CD4-positive, CD25-positive, alpha-beta regulatory T cell (primary cell): ENCODE measurements at regions not wholly inside any gene's neighbourhood (a gene's known extent, or its start where the extent isn't known, plus 50 kb on each side); places are given as distances from the start of the nearest gene placed in this dataset.

Experiments used
- ATAC-seq, 2 donors: fragments of 150-1000 bp; cut with Tn5 transposase; one replicate each; pipeline ENCODE4 v1.10.0; 2021; ENCODE audit warnings: low read depth in 2 of 2, moderate number of reproducible peaks in 2 of 2, moderate library complexity in 1 of 2
- DNase-seq, 3 donors: peaks; one replicate each; pipeline versions ENCODE4 v3.0.0 to v3.0.0-alpha.2; 2012 to 2022; ENCODE audit warnings: mixed read lengths in 1 of 3
- H3K27ac ChIP-seq: one replicate; pipeline ENCODE4 v1.7.0; 2013; ENCODE audit warnings: mild to moderate bottlenecking, low read length; ENCODE audit not compliant: insufficient read depth, poor library complexity, severe bottlenecking
- H3K27me3 ChIP-seq: one replicate; pipeline ENCODE4 v1.7.0; 2013; ENCODE audit warnings: low read length; ENCODE audit not compliant: control insufficient read depth, insufficient read depth
- H3K36me3 ChIP-seq: one replicate; pipeline ENCODE4 v1.7.0; 2013; ENCODE audit warnings: mild to moderate bottlenecking, low read length, moderate library complexity; ENCODE audit not compliant: control insufficient read depth, insufficient read depth
- H3K4me1 ChIP-seq: 2 replicates; pipeline ENCODE4 v1.7.0; 2013; ENCODE audit warnings: mild to moderate bottlenecking, low read length; ENCODE audit not compliant: insufficient read depth, control insufficient read depth, poor library complexity, severe bottlenecking
- H3K4me3 ChIP-seq: one replicate; pipeline ENCODE4 v1.7.0; 2013; ENCODE audit warnings: low read depth, mild to moderate bottlenecking, low read length, moderate library complexity
- H3K9me3 ChIP-seq, 2 experiments: 1 replicate in 1 of 2; 2 replicates in 1 of 2; pipeline ENCODE4 v1.7.0; 2013; ENCODE audit warnings: low read length in 2 of 2, mild to moderate bottlenecking in 1 of 2, moderate library complexity in 1 of 2; ENCODE audit not compliant: control insufficient read depth in 2 of 2
- H3K27ac Mint-ChIP-seq, 3 donors: one replicate each; pipeline ENCODE4 v1.8.0; 2020 to 2022; ENCODE audit warnings: mild to moderate bottlenecking in 3 of 3, mixed read lengths in 3 of 3, moderate library complexity in 2 of 3
- H3K27me3 Mint-ChIP-seq: one replicate; pipeline ENCODE4 v1.8.0; 2022; ENCODE audit warnings: mild to moderate bottlenecking, mixed read lengths
- H3K36me3 Mint-ChIP-seq: one replicate; pipeline ENCODE4 v1.8.0; 2020; ENCODE audit warnings: mixed read lengths
- H3K4me1 Mint-ChIP-seq, 4 donors: one replicate each; pipeline ENCODE4 v1.8.0; 2020 to 2022; ENCODE audit warnings: mixed read lengths in 4 of 4, mild to moderate bottlenecking in 1 of 4
- H3K4me3 Mint-ChIP-seq, 4 donors: one replicate each; pipeline ENCODE4 v1.8.0; 2020 to 2022; ENCODE audit warnings: mild to moderate bottlenecking in 4 of 4, mixed read lengths in 4 of 4, moderate library complexity in 3 of 4
- H3K9me3 Mint-ChIP-seq, 7 donors: one replicate each; pipeline ENCODE4 v1.8.0; 2020 to 2022; ENCODE audit warnings: mixed read lengths in 7 of 7, mild to moderate bottlenecking in 3 of 7, moderate library complexity in 2 of 7

GRCh38 chr14:105845725-105846309, 319.4 kb downstream of the TMEM121 start:
- H3K4me1 ChIP-seq = no peaks in the 10 kb centered on the region
- no peaks in the 10 kb centered on the region for H3K36me3 Mint-ChIP-seq
- no peaks in the 10 kb centered on the region for H3K36me3 ChIP-seq

GRCh38 chr14:105846312-105846711, 319.9 kb downstream of the TMEM121 start:
- Histone ChIP-seq H3K36me3 (no peaks in the 10 kb centered on the region), H3K4me1 (no peaks in the 10 kb centered on the region), H3K4me3 (no peak overlapping the region), H3K27ac (no peak overlapping the region), H3K27me3 (no peaks in the 10 kb centered on the region), H3K9me3 (no peaks in the 10 kb centered on the region)
- Mint-ChIP-seq H3K36me3 (no peaks in the 10 kb centered on the region), H3K27ac (no peak overlapping the region), H3K4me3 (no peak overlapping the region), H3K9me3 (no peaks in the 10 kb centered on the region), H3K4me1 (peaks cover 0 to 6% (median 1%) of the 10 kb centered on the region in 4 donors), H3K27me3 (no peaks in the 10 kb centered on the region)
- DNase-seq (no peak), ATAC-seq (no peak)

More at GRCh38 chr14:105845725-105846309, 319.4 kb downstream of the TMEM121 start:
- no peaks in the 10 kb centered on the region for H3K27me3 ChIP-seq
- no peak overlapping the region for H3K4me3 ChIP-seq
- Mint-ChIP-seq H3K27me3 (no peaks in the 10 kb centered on the region), H3K4me1 (peaks cover 0 to 6% (median 1%) of the 10 kb centered on the region in 4 donors), H3K4me3 (no peak overlapping the region), H3K9me3 (no peaks in the 10 kb centered on the region), H3K27ac (peak overlapping the region in 1 of 3 donors; percentile 63)
- H3K9me3 ChIP-seq = no peaks in the 10 kb centered on the region
- DNase-seq (no peak), ATAC-seq (no peak)
- no peak overlapping the region for H3K27ac ChIP-seq

- no peaks in the 10 kb centered on the region for H3K27me3 ChIP-seq
- H3K4me3 ChIP-seq = no peak overlapping the region
- H3K27ac ChIP-seq = no peak overlapping the region
- Mint-ChIP-seq H3K9me3 (no peaks in the 10 kb centered on the region), H3K4me1 (no peaks in the 10 kb centered on the region), H3K36me3 (no peaks in the 10 kb centered on the region), H3K4me3 (no peak overlapping the region), H3K27me3 (no peaks in the 10 kb centered on the region), H3K27ac (no peak overlapping the region)
- H3K4me1 ChIP-seq = no peaks in the 10 kb centered on the region
- DNase-seq (no peak), ATAC-seq (no peak)
- no peaks in the 10 kb centered on the region for H3K9me3 ChIP-seq
- H3K36me3 ChIP-seq = no peaks in the 10 kb centered on the region
Measured at GRCh38 chr14:105847400-105847799, 321.0 kb downstream of the TMEM121 start.

- Mint-ChIP-seq H3K36me3 (no peaks in the 10 kb centered on the region), H3K27ac (no peak overlapping the region), H3K9me3 (no peaks in the 10 kb centered on the region), H3K4me1 (peaks cover 0 to 3% (median 1%) of the 10 kb centered on the region in 4 donors), H3K27me3 (no peaks in the 10 kb centered on the region), H3K4me3 (no peak overlapping the region)
- no peak overlapping the region for H3K27ac ChIP-seq
- H3K4me3 ChIP-seq = no peak overlapping the region
- H3K27me3 ChIP-seq = no peaks in the 10 kb centered on the region
- no peak for ATAC-seq
- H3K36me3 ChIP-seq = peaks cover under 1% of the 10 kb centered on the region
- no peaks in the 10 kb centered on the region for H3K9me3 ChIP-seq
- H3K4me1 ChIP-seq = no peaks in the 10 kb centered on the region
- no peak for DNase-seq
Measured at GRCh38 chr14:105848570-105848969, 322.2 kb downstream of the TMEM121 start.

GRCh38 chr14:105849933-105850626, 323.7 kb downstream of the TMEM121 start:
- Mint-ChIP-seq H3K27ac (no peak overlapping the region), H3K4me1 (peaks cover 0 to 16% (median 3%) of the 10 kb centered on the region in 4 donors), H3K27me3 (no peaks in the 10 kb centered on the region), H3K9me3 (no peaks in the 10 kb centered on the region), H3K4me3 (no peak overlapping the region), H3K36me3 (no peaks in the 10 kb centered on the region)
- ATAC-seq (no peak), DNase-seq (no peak)
- H3K27ac ChIP-seq = no peak overlapping the region
- H3K27me3 ChIP-seq = no peaks in the 10 kb centered on the region
- H3K9me3 ChIP-seq = no peaks in the 10 kb centered on the region
- peaks cover 2% of the 10 kb centered on the region for H3K36me3 ChIP-seq
- H3K4me1 ChIP-seq = peaks cover 10% of the 10 kb centered on the region
- H3K4me3 ChIP-seq = no peak overlapping the region

- Histone ChIP-seq H3K4me1 (peaks cover 19% of the 10 kb centered on the region), H3K9me3 (no peaks in the 10 kb centered on the region), H3K36me3 (peaks cover 2% of the 10 kb centered on the region), H3K27ac (no peak overlapping the region), H3K4me3 (no peak overlapping the region), H3K27me3 (no peaks in the 10 kb centered on the region)
- ATAC-seq = no peak
- Mint-ChIP-seq H3K9me3 (no peaks in the 10 kb centered on the region), H3K27me3 (no peaks in the 10 kb centered on the region), H3K27ac (no peak overlapping the region), H3K4me3 (no peak overlapping the region), H3K36me3 (no peaks in the 10 kb centered on the region), H3K4me1 (peaks cover 0 to 21% (median 4%) of the 10 kb centered on the region in 4 donors)
- no peak for DNase-seq
Measured at GRCh38 chr14:105850853-105851581, 324.6 kb downstream of the TMEM121 start.

GRCh38 chr14:105851716-105852377, 325.5 kb downstream of the TMEM121 start:
- ATAC-seq (no peak), DNase-seq (no peak)
- no peak overlapping the region for H3K4me3 ChIP-seq
- H3K4me1 Mint-ChIP-seq = peaks cover 0 to 27% (median 4%) of the 10 kb centered on the region in 4 donors
- H3K4me1 ChIP-seq = peaks cover 28% of the 10 kb centered on the region
- no peaks in the 10 kb centered on the region for H3K9me3 ChIP-seq
- no peaks in the 10 kb centered on the region for H3K27me3 Mint-ChIP-seq
- peaks cover 2% of the 10 kb centered on the region for H3K36me3 ChIP-seq
- no peak overlapping the region for H3K27ac ChIP-seq
- peak overlapping the region in 1 of 3 donors; percentile 38 for H3K27ac Mint-ChIP-seq
- no peaks in the 10 kb centered on the region for H3K36me3 Mint-ChIP-seq
- H3K4me3 Mint-ChIP-seq = no peak overlapping the region
- no peaks in the 10 kb centered on the region for H3K27me3 ChIP-seq
- H3K9me3 Mint-ChIP-seq = no peaks in the 10 kb centered on the region
